Keratinocyte (primary cell): ENCODE measurements at regions not wholly inside any gene's neighbourhood (a gene's known extent, or its start where the extent isn't known, plus 50 kb on each side); places are given as distances from the start of the nearest gene placed in this dataset.

Experiments used
- DNase-seq: peaks from one replicate; pipeline ENCODE4 v3.0.0-alpha.2; 2011; ENCODE audit warnings: low read depth, missing footprints, low spot score
- FAIRE-seq: peaks from 2 replicates; lab custom pipeline; 2011; peaks lifted over from hg19 to GRCh38; lab: Jason Lieb, UNC
- H2AFZ ChIP-seq: 2 replicates; pipeline ENCODE4 v1.6.0; 2012; ENCODE audit warnings: low read length, control low read depth, inconsistent platforms; ENCODE audit not compliant: control insufficient read depth
- H3K27ac ChIP-seq: 2 replicates; pipeline ENCODE4 v1.5.1; 2011; ENCODE audit warnings: low read length; ENCODE audit not compliant: control insufficient read depth, insufficient read depth
- H3K27me3 ChIP-seq: 3 replicates; pipeline ENCODE4 v1.6.0; 2011; ENCODE audit warnings: low read length; ENCODE audit not compliant: control insufficient read depth, insufficient read depth; ENCODE audit errors: extremely low read depth
- H3K36me3 ChIP-seq, 2 experiments: 2 replicates in 1 of 2; 3 replicates in 1 of 2; pipeline ENCODE4 v1.5.1; 2011; ENCODE audit warnings: low read length in 2 of 2, mild to moderate bottlenecking in 1 of 2; ENCODE audit not compliant: control insufficient read depth in 2 of 2, insufficient read depth in 2 of 2; ENCODE audit errors: extremely low read depth in 1 of 2
- H3K4me1 ChIP-seq: 3 replicates; pipeline ENCODE4 v1.5.1; 2011; ENCODE audit warnings: low read length; ENCODE audit not compliant: control insufficient read depth, insufficient read depth; ENCODE audit errors: extremely low read depth
- H3K4me2 ChIP-seq: 3 replicates; pipeline ENCODE4 v1.6.0; 2011; ENCODE audit warnings: low read depth, low read length; ENCODE audit not compliant: control insufficient read depth, insufficient read depth; ENCODE audit errors: extremely low read depth
- H3K4me3 ChIP-seq, 3 experiments: fragments of 200-600 bp in 1 of 3; sonication (generic) in 1 of 3; 2 replicates in 2 of 3; 3 replicates in 1 of 3; pipeline ENCODE4 v1.5.1; 2011 to 2016; ENCODE audit warnings: low read length in 3 of 3, mild to moderate bottlenecking in 3 of 3, control low read depth in 2 of 3, inconsistent platforms in 1 of 3, low read depth in 1 of 3, mixed read lengths in 1 of 3, mixed run types in 1 of 3, moderate library complexity in 1 of 3; ENCODE audit not compliant: control insufficient read depth in 2 of 3, insufficient read depth in 2 of 3; ENCODE audit errors: extremely low read depth in 1 of 3
- H3K79me2 ChIP-seq: 2 replicates; pipeline ENCODE4 v1.6.0; 2012; ENCODE audit warnings: low read length; ENCODE audit not compliant: control insufficient read depth, insufficient read depth
- H3K9ac ChIP-seq: 3 replicates; pipeline ENCODE4 v1.6.0; 2011; ENCODE audit warnings: low read length; ENCODE audit not compliant: control insufficient read depth, insufficient read depth; ENCODE audit errors: extremely low read depth
- H3K9me1 ChIP-seq: 3 replicates; pipeline ENCODE4 v1.6.0; 2011; ENCODE audit warnings: low read length; ENCODE audit not compliant: control insufficient read depth, insufficient read depth; ENCODE audit errors: extremely low read depth
- H3K9me3 ChIP-seq: 2 replicates; pipeline ENCODE4 v1.5.1; 2012; ENCODE audit warnings: low read depth, low read length; ENCODE audit not compliant: control insufficient read depth
- H4K20me1 ChIP-seq: 3 replicates; pipeline ENCODE4 v1.6.0; 2011; ENCODE audit warnings: low read length; ENCODE audit not compliant: control insufficient read depth, insufficient read depth; ENCODE audit errors: extremely low read depth
- CTCF ChIP-seq, 3 experiments: IDR thresholded peaks in 1 of 3; conservative IDR thresholded peaks in 1 of 3; optimal IDR thresholded peaks in 1 of 3; 2 replicates in 2 of 3; 3 replicates in 1 of 3; pipeline versions ENCODE3 to v1.5.1; 2011; ENCODE audit warnings: low read length in 3 of 3, mild to moderate bottlenecking in 3 of 3, moderate library complexity in 2 of 3, control low read depth in 1 of 3, inconsistent platforms in 1 of 3; ENCODE audit not compliant: insufficient read depth in 2 of 3; ENCODE audit errors: extremely low read depth in 1 of 3
- EZH2 ChIP-seq: IDR thresholded peaks from one replicate; pipeline ENCODE4 v1.6.1; 2012; ENCODE audit warnings: inconsistent platforms, mild to moderate bottlenecking, low read length, moderate library complexity
- dilution Hi-C: fragments of 300-500 bp; cut with MboI; formaldehyde crosslinking; loops from one replicate; pipeline ENCODE4 v1.7.0; 2020; ENCODE audit warnings: low sequenced_read_pairs; ENCODE audit not compliant: extremely low pct_ligation_motif_present

DNA sequence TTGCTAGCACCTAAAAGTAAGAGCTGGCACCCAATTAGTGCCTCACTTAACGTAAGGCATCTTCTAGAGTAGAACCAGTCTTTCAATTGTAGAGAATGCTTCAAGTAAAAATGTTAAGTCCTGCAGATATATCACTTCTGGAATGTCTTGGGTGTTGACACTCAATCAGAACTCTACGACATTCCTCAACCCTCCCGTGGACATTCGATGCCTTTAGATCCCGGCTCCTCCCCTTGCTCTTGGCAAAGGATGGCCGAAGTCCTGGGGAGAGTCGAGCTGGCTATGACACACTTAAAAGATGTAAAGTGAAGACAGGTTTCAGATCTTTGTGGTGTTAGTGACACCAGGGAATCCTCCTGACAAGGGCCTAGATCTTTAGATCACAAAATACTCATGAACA lies 87.5 kb upstream of the ERCC6L2 start:
- DNase-seq (no peak), FAIRE-seq (no peak)
- Histone ChIP-seq H3K4me2 (no peak overlapping the region), H3K27ac (no peak overlapping the region), H2AFZ (no peak overlapping the region), H4K20me1 (no peaks in the 10 kb centered on the region), H3K36me3 (no peaks in the 10 kb centered on the region), H3K27me3 (no peaks in the 10 kb centered on the region), H3K9ac (no peak overlapping the region), H3K9me3 (no peaks in the 10 kb centered on the region), H3K4me1 (no peaks in the 10 kb centered on the region), H3K9me1 (no peaks in the 10 kb centered on the region), H3K4me3 (no peak overlapping the region), H3K79me2 (no peaks in the 10 kb centered on the region)
- dilution Hi-C loops: no loop called here
- TF ChIP-seq CTCF (optimal IDR thresholded peaks at IDR 0.05 in 1 of 3, IDR thresholded peaks at IDR 0.05 in 1 of 3, conservative IDR thresholded peaks at IDR 0.05 in 1 of 3; ENCODE audit: extremely low read depth in 1 of 3, insufficient read depth in 2 of 3, low read length in 3 of 3) (no peak), EZH2 (no peak)

DNA sequence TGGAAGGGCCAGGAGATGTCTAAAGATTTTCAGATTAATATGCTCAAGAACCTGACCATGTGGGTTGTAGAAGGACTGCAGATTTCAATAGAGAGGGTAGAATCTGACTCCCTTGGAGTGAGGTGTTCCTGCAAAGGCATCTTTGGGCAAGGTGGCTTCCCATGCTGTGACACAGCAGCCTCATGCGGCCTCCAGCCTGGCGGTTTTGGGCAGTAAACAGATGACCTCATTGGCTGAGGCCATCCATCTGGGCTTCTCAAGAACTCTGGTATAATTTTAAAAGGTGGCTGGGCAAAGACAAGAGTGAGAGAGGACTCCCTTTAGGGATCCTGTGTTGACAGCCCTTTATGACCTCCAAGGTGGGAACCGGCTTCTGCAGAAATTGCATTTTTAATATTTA lies 90.3 kb upstream of the ERCC6L2 start:
- Histone ChIP-seq H3K4me2 (no peak overlapping the region), H2AFZ (no peak overlapping the region), H3K9me3 (no peaks in the 10 kb centered on the region), H3K9me1 (no peaks in the 10 kb centered on the region), H4K20me1 (no peaks in the 10 kb centered on the region), H3K27ac (no peak overlapping the region), H3K27me3 (no peaks in the 10 kb centered on the region), H3K36me3 (no peaks in the 10 kb centered on the region), H3K4me3 (no peak overlapping the region), H3K4me1 (no peaks in the 10 kb centered on the region), H3K79me2 (no peaks in the 10 kb centered on the region), H3K9ac (no peak overlapping the region)
- no peak for TF ChIP-seq CTCF (optimal IDR thresholded peaks at IDR 0.05 in 1 of 3, IDR thresholded peaks at IDR 0.05 in 1 of 3, conservative IDR thresholded peaks at IDR 0.05 in 1 of 3; ENCODE audit: extremely low read depth in 1 of 3, insufficient read depth in 2 of 3, low read length in 3 of 3)
- DNase-seq: no peak
- no peak for FAIRE-seq
- dilution Hi-C loops: no loop called here
